SK-N-SH treated with all-trans-retinoic acid at 6 μM for 48 hours (cell line): ENCODE measurements at regions not wholly inside any gene's neighbourhood (a gene's known extent, or its start where the extent isn't known, plus 50 kb on each side); places are given as distances from the start of the nearest gene placed in this dataset.

Source experiments
- ATAC-seq: fragments of 200-7000 bp; cut with Tn5 transposase; 3 replicates; pipeline ENCODE4 v1.9.1; 2020; ENCODE audit warnings: mild to moderate bottlenecking, moderate library complexity
- ARNTL ChIP-seq: fragments of 450-650 bp; formaldehyde crosslinking; IDR thresholded peaks from 2 replicates; pipeline ENCODE4 v1.5.0; 2020; ENCODE audit warnings: low read depth, mild to moderate bottlenecking, moderate library complexity, borderline replicate concordance
- CREB5 ChIP-seq: fragments of 250-450 bp; sonication (Bioruptor Pico); IDR thresholded peaks from 2 replicates; pipeline ENCODE4 v1.5.1; 2020; ENCODE audit warnings: low read depth, mild to moderate bottlenecking, moderate library complexity
- CSDC2 ChIP-seq: fragments of 250-450 bp; sonication (Bioruptor Pico); IDR thresholded peaks from 2 replicates; pipeline ENCODE4 v1.5.0; 2020; ENCODE audit warnings: mild to moderate bottlenecking, moderate library complexity
- CSRNP3 ChIP-seq: fragments of 250-450 bp; sonication (Bioruptor Pico); IDR thresholded peaks from 2 replicates; pipeline ENCODE4 v1.5.1; 2021; ENCODE audit warnings: mild to moderate bottlenecking, moderate library complexity
- ESRRG ChIP-seq: fragments of 250-450 bp; sonication (Bioruptor Pico); IDR thresholded peaks from 2 replicates; pipeline ENCODE4 v1.6.1; 2021; ENCODE audit warnings: mild to moderate bottlenecking
- GLIS3 ChIP-seq: fragments of 250-450 bp; sonication (Bioruptor Pico); IDR thresholded peaks from 2 replicates; pipeline ENCODE4 v1.5.0; 2020; ENCODE audit warnings: mild to moderate bottlenecking, moderate library complexity
- ISL1 ChIP-seq: fragments of 250-450 bp; sonication (Bioruptor Pico); IDR thresholded peaks from 2 replicates; pipeline ENCODE4 v2.1.2; 2022; ENCODE audit warnings: mild to moderate bottlenecking, moderate library complexity
- OSR1 ChIP-seq: fragments of 250-450 bp; sonication (Bioruptor Pico); IDR thresholded peaks from 2 replicates; pipeline ENCODE4 v1.8.0; 2022; ENCODE audit warnings: moderate library complexity, mild to moderate bottlenecking, inconsistent platforms
- PATZ1 ChIP-seq: fragments of 250-450 bp; sonication (Bioruptor Pico); IDR thresholded peaks from 2 replicates; pipeline ENCODE4 v1.8.0; 2020; ENCODE audit warnings: mild to moderate bottlenecking, moderate library complexity, borderline replicate concordance
- PPARA ChIP-seq: fragments of 250-450 bp; sonication (Bioruptor Pico); IDR thresholded peaks from 2 replicates; pipeline ENCODE4 v1.5.0; 2020; ENCODE audit warnings: mild to moderate bottlenecking, borderline replicate concordance
- RARB ChIP-seq: fragments of 250-450 bp; sonication (Bioruptor Pico); IDR thresholded peaks from 2 replicates; pipeline ENCODE4 v1.8.0; 2021; ENCODE audit warnings: mild to moderate bottlenecking, moderate library complexity
- SNAI2 ChIP-seq: fragments of 250-450 bp; sonication (Bioruptor Pico); IDR thresholded peaks from 2 replicates; pipeline ENCODE4 v1.5.0; 2020; ENCODE audit warnings: mild to moderate bottlenecking, moderate library complexity
- TCF4 ChIP-seq: fragments of 250-450 bp; sonication (Bioruptor Pico); IDR thresholded peaks from 2 replicates; pipeline ENCODE4 v1.8.0; 2021; ENCODE audit warnings: mild to moderate bottlenecking, moderate library complexity, borderline replicate concordance
- TOX ChIP-seq: fragments of 250-450 bp; sonication (Bioruptor Pico); IDR thresholded peaks from 2 replicates; pipeline ENCODE4 v1.8.0; 2021; ENCODE audit warnings: mild to moderate bottlenecking, moderate library complexity, borderline replicate concordance
- TSHZ2 ChIP-seq: fragments of 250-450 bp; sonication (Bioruptor Pico); IDR thresholded peaks from 2 replicates; pipeline ENCODE4 v1.5.0; 2020; ENCODE audit warnings: mild to moderate bottlenecking, moderate library complexity
- ZC3H10 ChIP-seq: fragments of 250-450 bp; sonication (Bioruptor Pico); IDR thresholded peaks from 2 replicates; pipeline ENCODE4 v1.5.1; 2021; ENCODE audit warnings: mild to moderate bottlenecking, moderate library complexity
- ZFP3 ChIP-seq: fragments of 250-450 bp; sonication (Bioruptor Pico); IDR thresholded peaks from 2 replicates; pipeline ENCODE4 v1.5.0; 2020; ENCODE audit warnings: mild to moderate bottlenecking, moderate library complexity
- ZFP30 ChIP-seq: fragments of 450-650 bp; formaldehyde crosslinking; IDR thresholded peaks from 2 replicates; pipeline ENCODE4 v1.5.0; 2022; ENCODE audit warnings: mild to moderate bottlenecking, moderate library complexity
- ZNF565 ChIP-seq: fragments of 450-650 bp; formaldehyde crosslinking; conservative IDR thresholded peaks from 2 replicates; pipeline ENCODE4 v1.5.0; 2020; ENCODE audit warnings: low read depth, mild to moderate bottlenecking, moderate library complexity
- ZNF8 ChIP-seq: fragments of 450-650 bp; formaldehyde crosslinking; IDR thresholded peaks from 2 replicates; pipeline ENCODE4 v1.5.0; 2020; ENCODE audit warnings: mild to moderate bottlenecking, moderate library complexity

GRCh38 chr4:111449657-111450056 lies 695.6 kb upstream of the FAM241A start:
- no peak for ATAC-seq
- TF ChIP-seq CSDC2 (CRISPR knock-in tag) (no peak), ZNF565 (CRISPR knock-in tag) (no peak), TCF4 (CRISPR knock-in tag) (no peak), PATZ1 (CRISPR knock-in tag) (no peak), OSR1 (CRISPR knock-in tag) (no peak), GLIS3 (CRISPR knock-in tag) (no peak), PPARA (CRISPR knock-in tag) (no peak), ZFP3 (CRISPR knock-in tag) (no peak), SNAI2 (CRISPR knock-in tag) (no peak), ESRRG (CRISPR knock-in tag) (no peak), ARNTL (CRISPR knock-in tag) (no peak), ZFP30 (no peak)

- no peak for ATAC-seq
- TF ChIP-seq OSR1 (CRISPR knock-in tag) (no peak), ZFP30 (no peak), PATZ1 (CRISPR knock-in tag) (no peak), PPARA (CRISPR knock-in tag) (no peak)
Observed at GRCh38 chr4:111450867-111451266, 694.4 kb upstream of the FAM241A start.

- TF ChIP-seq SNAI2 (CRISPR knock-in tag) = no peak
- no peak for TF ChIP-seq CSDC2 (CRISPR knock-in tag)
- TF ChIP-seq ZFP3 (CRISPR knock-in tag) = no peak
- TF ChIP-seq ARNTL (CRISPR knock-in tag) = no peak
- no peak for TF ChIP-seq ZC3H10 (CRISPR knock-in tag)
- no peak for TF ChIP-seq ZNF8 (CRISPR knock-in tag)
- no peak for TF ChIP-seq PATZ1 (CRISPR knock-in tag)
- no peak for TF ChIP-seq TOX (CRISPR knock-in tag)
- no peak for TF ChIP-seq TCF4 (CRISPR knock-in tag)
- TF ChIP-seq TSHZ2 (CRISPR knock-in tag) = no peak
- no peak for TF ChIP-seq CSRNP3 (CRISPR knock-in tag)
- TF ChIP-seq ISL1 (CRISPR knock-in tag) = no peak
- TF ChIP-seq CREB5 (CRISPR knock-in tag) = no peak
- TF ChIP-seq RARB (CRISPR knock-in tag) = no peak
Observed at GRCh38 chr4:111453216-111453615, 692.0 kb upstream of the FAM241A start.

More at GRCh38 chr4:111453216-111453615, 692.0 kb upstream of the FAM241A start:
- no peak for ATAC-seq
